ENCODE measurements at regions not wholly inside any gene's neighbourhood (a gene's known extent, or its start where the extent isn't known, plus 50 kb on each side); places are given as distances from the start of the nearest gene placed in this dataset.
"Not testable (repeated sequence)": the region's sequence is repeated elsewhere in the genome, so short reads cannot be mapped to it uniquely, and the experiment has no call there.

GRCh38 chr2:156779416-156780120 lies 343.4 kb downstream of the GPD2 start:
- no peak overlapping the region for H3K4me2 ChIP-seq (ENCODE audit: low read length)
- H3K27me3 ChIP-seq (ENCODE audit: insufficient read depth, low read length): no peaks in the 10 kb centered on the region
- Mint-ChIP-seq H3K36me3 (ENCODE audit: low read depth, unreplicated experiment) (no peaks in the 10 kb centered on the region), H3K27me3 (ENCODE audit: low read depth, unreplicated experiment) (no peaks in the 10 kb centered on the region), H3K4me1 (ENCODE audit: low read depth, unreplicated experiment) (no peaks in the 10 kb centered on the region), H3K9me3 (ENCODE audit: unreplicated experiment) (peaks cover 4% of the 10 kb centered on the region), H3K4me3 (ENCODE audit: unreplicated experiment) (no peak overlapping the region), H3K27ac (ENCODE audit: unreplicated experiment) (no peak overlapping the region)
- H3K9ac ChIP-seq (ENCODE audit: low read length): no peak overlapping the region
- FAIRE-seq (no peak), DNase-seq (ENCODE audit: low read depth) (no peak)
- H3K36me3 ChIP-seq (ENCODE audit: insufficient read depth, low read length): no peaks in the 10 kb centered on the region
- H3K9me3 ChIP-seq (ENCODE audit: insufficient read depth, low read depth, low read length): peaks cover 2% of the 10 kb centered on the region
- TF ChIP-seq EZH2 (IDR thresholded peaks at IDR 0.05; ENCODE audit: insufficient read depth, low read length) (no peak), CTCF (IDR thresholded peaks at IDR 0.05; ENCODE audit: insufficient read depth, low read depth, low read length) (no peak)
- H3K4me1 ChIP-seq (ENCODE audit: insufficient read depth, low read length): no peaks in the 10 kb centered on the region
- H4K20me1 ChIP-seq (ENCODE audit: insufficient read depth, low read length): no peaks in the 10 kb centered on the region
- H3K4me3 ChIP-seq (ENCODE audit: insufficient read depth, low read depth, low read length): no peak overlapping the region
- H3K79me2 ChIP-seq (ENCODE audit: insufficient read depth, low read length): no peaks in the 10 kb centered on the region
- H2AFZ ChIP-seq (ENCODE audit: low read depth, low read length): no peak overlapping the region
- no peak overlapping the region for H3K27ac ChIP-seq (ENCODE audit: low read depth, low read length)

GRCh38 chr2:156781677-156782076 lies 345.5 kb downstream of the GPD2 start:
- not testable (repeated sequence) for H3K27me3 ChIP-seq (ENCODE audit: insufficient read depth, low read length); H3K4me3 Mint-ChIP-seq (ENCODE audit: unreplicated experiment); H3K9me3 ChIP-seq (ENCODE audit: insufficient read depth, low read depth, low read length); H3K4me1 Mint-ChIP-seq (ENCODE audit: low read depth, unreplicated experiment); H3K36me3 Mint-ChIP-seq (ENCODE audit: low read depth, unreplicated experiment); H3K27ac Mint-ChIP-seq (ENCODE audit: unreplicated experiment); H3K4me2 ChIP-seq (ENCODE audit: low read length); H3K79me2 ChIP-seq (ENCODE audit: insufficient read depth, low read length); H3K9ac ChIP-seq (ENCODE audit: low read length); H3K36me3 ChIP-seq (ENCODE audit: insufficient read depth, low read length); H3K27ac ChIP-seq (ENCODE audit: low read depth, low read length); H3K4me1 ChIP-seq (ENCODE audit: insufficient read depth, low read length); H3K4me3 ChIP-seq (ENCODE audit: insufficient read depth, low read depth, low read length); H2AFZ ChIP-seq (ENCODE audit: low read depth, low read length); H3K9me3 Mint-ChIP-seq (ENCODE audit: unreplicated experiment); FAIRE-seq; H4K20me1 ChIP-seq (ENCODE audit: insufficient read depth, low read length); DNase-seq (ENCODE audit: low read depth); H3K27me3 Mint-ChIP-seq (ENCODE audit: low read depth, unreplicated experiment)

- FAIRE-seq: no peak
- Mint-ChIP-seq H3K27ac (ENCODE audit: unreplicated experiment) (no peak overlapping the region), H3K4me3 (ENCODE audit: unreplicated experiment) (no peak overlapping the region), H3K9me3 (ENCODE audit: unreplicated experiment) (no peaks in the 10 kb centered on the region), H3K36me3 (ENCODE audit: low read depth, unreplicated experiment) (no peaks in the 10 kb centered on the region), H3K4me1 (ENCODE audit: low read depth, unreplicated experiment) (no peaks in the 10 kb centered on the region), H3K27me3 (ENCODE audit: low read depth, unreplicated experiment) (no peaks in the 10 kb centered on the region)
- Histone ChIP-seq H3K9ac (ENCODE audit: low read length) (no peak overlapping the region), H3K36me3 (ENCODE audit: insufficient read depth, low read length) (no peaks in the 10 kb centered on the region), H3K9me3 (ENCODE audit: insufficient read depth, low read depth, low read length) (no peaks in the 10 kb centered on the region), H2AFZ (ENCODE audit: low read depth, low read length) (no peak overlapping the region), H4K20me1 (ENCODE audit: insufficient read depth, low read length) (no peaks in the 10 kb centered on the region), H3K27me3 (ENCODE audit: insufficient read depth, low read length) (no peaks in the 10 kb centered on the region), H3K4me1 (ENCODE audit: insufficient read depth, low read length) (no peaks in the 10 kb centered on the region), H3K79me2 (ENCODE audit: insufficient read depth, low read length) (no peaks in the 10 kb centered on the region), H3K4me3 (ENCODE audit: insufficient read depth, low read depth, low read length) (no peak overlapping the region), H3K27ac (ENCODE audit: low read depth, low read length) (no peak overlapping the region), H3K4me2 (ENCODE audit: low read length) (no peak overlapping the region)
- TF ChIP-seq CTCF (IDR thresholded peaks at IDR 0.05; ENCODE audit: insufficient read depth, low read depth, low read length) (no peak), EZH2 (IDR thresholded peaks at IDR 0.05; ENCODE audit: insufficient read depth, low read length) (no peak)
- no peak for DNase-seq (ENCODE audit: low read depth)
Measured at GRCh38 chr2:156784020-156784701, 348.0 kb downstream of the GPD2 start.

All from astrocyte (in vitro differentiated cells and primary cell).